MG63 (cell line): ENCODE measurements at regions not wholly inside any gene's neighbourhood (a gene's known extent, or its start where the extent isn't known, plus 50 kb on each side); places are given as distances from the start of the nearest gene placed in this dataset.

Experiments
- DNase-seq: peaks from one replicate; pipeline ENCODE4 v3.0.0-alpha.2; 2020
- H3K27me3 ChIP-seq: fragments of 250-450 bp; sonication (Bioruptor Pico); 2 replicates; pipeline ENCODE4 v1.5.1; 2020; ENCODE audit warnings: mild to moderate bottlenecking, moderate library complexity
- H3K36me3 ChIP-seq: fragments of 250-450 bp; sonication (Bioruptor Pico); 2 replicates; pipeline ENCODE4 v1.5.1; 2020; ENCODE audit warnings: mild to moderate bottlenecking, moderate library complexity
- H3K4me3 ChIP-seq: fragments of 250-450 bp; sonication (Bioruptor Pico); 2 replicates; pipeline ENCODE4 v1.5.1; 2020; ENCODE audit warnings: mild to moderate bottlenecking, moderate library complexity
- H3K9me3 ChIP-seq: fragments of 250-450 bp; sonication (Bioruptor Pico); 2 replicates; pipeline ENCODE4 v1.5.1; 2020; ENCODE audit warnings: mild to moderate bottlenecking, moderate library complexity

GRCh38 chr2:118242216-118242615 is 153.9 kb downstream of the INSIG2 start:
- Histone ChIP-seq H3K36me3 (no peaks in the 10 kb centered on the region), H3K4me3 (no peak overlapping the region), H3K27me3 (no peaks in the 10 kb centered on the region), H3K9me3 (no peaks in the 10 kb centered on the region)
- peak; percentile 24 for DNase-seq

GRCh38 chr2:118241128-118241527 is 152.9 kb downstream of the INSIG2 start:
- DNase-seq: no peak
- Histone ChIP-seq H3K36me3 (no peaks in the 10 kb centered on the region), H3K9me3 (no peaks in the 10 kb centered on the region), H3K4me3 (no peak overlapping the region), H3K27me3 (no peaks in the 10 kb centered on the region)

- no peak for DNase-seq
- no peaks in the 10 kb centered on the region for H3K36me3 ChIP-seq
These were observed 152.0 kb downstream of the INSIG2 start for GRCh38 chr2:118240276-118240675.

GRCh38 chr2:118239284-118239683 is 151.0 kb downstream of the INSIG2 start:
- no peaks in the 10 kb centered on the region for H3K9me3 ChIP-seq
- H3K36me3 ChIP-seq: no peaks in the 10 kb centered on the region
- DNase-seq: no peak
- H3K27me3 ChIP-seq: no peaks in the 10 kb centered on the region
- no peak overlapping the region for H3K4me3 ChIP-seq

More at GRCh38 chr2:118240276-118240675, 152.0 kb downstream of the INSIG2 start:
- H3K4me3 ChIP-seq: no peak overlapping the region
- H3K27me3 ChIP-seq: no peaks in the 10 kb centered on the region
- H3K9me3 ChIP-seq: no peaks in the 10 kb centered on the region

DNA sequence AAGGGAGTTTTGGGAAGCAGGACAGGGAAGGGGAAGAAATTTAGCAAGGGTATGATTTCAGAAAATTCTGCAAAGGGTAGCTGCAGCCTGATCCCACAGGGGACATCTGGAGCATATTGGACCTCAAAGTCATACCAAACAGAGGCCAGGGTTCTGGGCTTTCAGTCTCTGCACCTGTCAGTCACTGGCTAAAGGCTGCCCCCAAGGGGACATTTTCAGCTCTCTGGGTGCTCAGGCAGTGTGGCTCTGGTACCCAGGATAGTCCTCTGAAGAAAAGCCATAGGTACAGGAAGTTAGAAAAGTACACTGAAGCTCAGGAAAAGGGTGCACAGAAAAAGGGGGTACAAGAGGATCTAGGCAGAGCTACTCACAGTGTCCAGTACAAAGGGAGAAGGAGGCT is 149.2 kb downstream of the INSIG2 start:
- no peaks in the 10 kb centered on the region for H3K9me3 ChIP-seq
- no peak for DNase-seq
- no peaks in the 10 kb centered on the region for H3K36me3 ChIP-seq
- H3K27me3 ChIP-seq: no peaks in the 10 kb centered on the region
- H3K4me3 ChIP-seq: no peak overlapping the region

DNA sequence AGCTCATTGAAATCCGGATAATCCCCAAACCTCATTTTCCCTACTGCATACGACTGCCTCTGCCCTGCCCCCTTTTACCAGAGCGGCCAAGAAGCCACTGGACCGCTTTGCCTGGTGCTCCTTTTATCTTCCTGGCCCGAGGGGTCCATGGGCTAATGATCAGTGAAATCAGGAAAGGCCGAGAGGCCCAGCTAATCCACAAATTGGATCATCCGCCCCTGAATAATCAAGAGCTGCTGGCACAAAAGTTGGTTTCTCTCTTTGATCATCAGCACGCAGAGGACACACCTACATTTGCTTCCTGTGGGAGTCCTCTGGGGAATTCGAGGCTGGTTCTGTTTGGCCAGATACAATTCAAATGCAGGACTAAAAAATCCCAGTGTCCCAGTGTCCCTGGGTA is 144.5 kb downstream of the INSIG2 start:
- Histone ChIP-seq H3K36me3 (no peaks in the 10 kb centered on the region), H3K4me3 (no peak overlapping the region), H3K27me3 (no peaks in the 10 kb centered on the region), H3K9me3 (no peaks in the 10 kb centered on the region)
- DNase-seq: no peak

GRCh38 chr2:118232391-118232790 is 144.1 kb downstream of the INSIG2 start:
- no peaks in the 10 kb centered on the region for H3K36me3 ChIP-seq

GRCh38 chr2:118231759-118232158 is 143.5 kb downstream of the INSIG2 start:
- Histone ChIP-seq H3K36me3 (no peaks in the 10 kb centered on the region), H3K4me3 (no peak overlapping the region), H3K9me3 (no peaks in the 10 kb centered on the region), H3K27me3 (no peaks in the 10 kb centered on the region)
- no peak for DNase-seq

More at GRCh38 chr2:118232391-118232790, 144.1 kb downstream of the INSIG2 start:
- Histone ChIP-seq H3K9me3 (no peaks in the 10 kb centered on the region), H3K27me3 (no peaks in the 10 kb centered on the region), H3K4me3 (no peak overlapping the region)
- DNase-seq: no peak

GRCh38 chr2:118227698-118228508 is 139.6 kb downstream of the INSIG2 start:
- Histone ChIP-seq H3K27me3 (no peaks in the 10 kb centered on the region), H3K9me3 (no peaks in the 10 kb centered on the region), H3K36me3 (no peaks in the 10 kb centered on the region), H3K4me3 (no peak overlapping the region)
- DNase-seq: no peak

DNA sequence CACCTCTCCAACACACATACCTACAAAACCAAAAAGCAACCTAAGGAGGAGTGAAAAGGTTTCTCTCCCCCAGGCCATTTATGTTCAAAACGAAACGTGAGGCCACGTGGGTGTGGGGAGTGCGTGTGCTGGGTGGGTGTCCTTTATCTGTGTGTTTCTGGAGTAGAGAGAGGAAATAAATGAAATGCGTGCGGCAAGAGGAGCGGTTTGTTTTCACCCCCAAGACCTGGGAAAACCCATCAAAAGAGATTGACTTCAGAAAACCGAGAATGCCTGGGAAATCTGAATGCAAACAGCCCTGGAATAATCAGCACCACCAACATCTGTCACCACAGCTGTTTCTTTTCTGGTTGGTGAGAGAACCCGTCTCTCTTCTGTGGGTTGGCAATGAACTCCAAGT is 137.4 kb downstream of the INSIG2 start:
- no peaks in the 10 kb centered on the region for H3K9me3 ChIP-seq
- no peaks in the 10 kb centered on the region for H3K36me3 ChIP-seq
- H3K27me3 ChIP-seq: no peaks in the 10 kb centered on the region
- no peak for DNase-seq
- H3K4me3 ChIP-seq: no peak overlapping the region

DNA sequence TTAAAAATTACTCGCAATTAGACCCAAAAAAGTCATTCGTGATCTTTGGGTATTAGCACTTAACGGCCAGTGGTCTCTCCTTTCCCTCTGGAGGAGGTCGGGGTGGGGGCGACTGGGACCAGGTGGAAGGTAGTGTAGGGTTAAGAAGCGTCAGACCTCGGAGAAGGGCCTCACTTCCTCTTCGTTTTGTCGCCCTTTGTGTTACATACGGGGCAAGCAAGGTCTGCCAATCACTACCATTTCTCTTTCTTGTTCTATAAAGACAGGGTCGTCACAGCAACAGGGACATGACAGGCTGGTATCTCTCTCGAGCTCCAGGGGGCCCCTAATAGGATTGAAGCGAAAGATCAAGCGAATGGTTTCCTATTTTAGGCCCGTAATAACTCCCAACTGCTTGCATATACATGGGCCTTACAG is 136.6 kb downstream of the INSIG2 start:
- H3K36me3 ChIP-seq: no peaks in the 10 kb centered on the region
- H3K4me3 ChIP-seq: no peak overlapping the region; the same call in 1 of the 2 replicates
- DNase-seq: no peak
- H3K9me3 ChIP-seq: no peaks in the 10 kb centered on the region
- H3K27me3 ChIP-seq: no peaks in the 10 kb centered on the region

DNA sequence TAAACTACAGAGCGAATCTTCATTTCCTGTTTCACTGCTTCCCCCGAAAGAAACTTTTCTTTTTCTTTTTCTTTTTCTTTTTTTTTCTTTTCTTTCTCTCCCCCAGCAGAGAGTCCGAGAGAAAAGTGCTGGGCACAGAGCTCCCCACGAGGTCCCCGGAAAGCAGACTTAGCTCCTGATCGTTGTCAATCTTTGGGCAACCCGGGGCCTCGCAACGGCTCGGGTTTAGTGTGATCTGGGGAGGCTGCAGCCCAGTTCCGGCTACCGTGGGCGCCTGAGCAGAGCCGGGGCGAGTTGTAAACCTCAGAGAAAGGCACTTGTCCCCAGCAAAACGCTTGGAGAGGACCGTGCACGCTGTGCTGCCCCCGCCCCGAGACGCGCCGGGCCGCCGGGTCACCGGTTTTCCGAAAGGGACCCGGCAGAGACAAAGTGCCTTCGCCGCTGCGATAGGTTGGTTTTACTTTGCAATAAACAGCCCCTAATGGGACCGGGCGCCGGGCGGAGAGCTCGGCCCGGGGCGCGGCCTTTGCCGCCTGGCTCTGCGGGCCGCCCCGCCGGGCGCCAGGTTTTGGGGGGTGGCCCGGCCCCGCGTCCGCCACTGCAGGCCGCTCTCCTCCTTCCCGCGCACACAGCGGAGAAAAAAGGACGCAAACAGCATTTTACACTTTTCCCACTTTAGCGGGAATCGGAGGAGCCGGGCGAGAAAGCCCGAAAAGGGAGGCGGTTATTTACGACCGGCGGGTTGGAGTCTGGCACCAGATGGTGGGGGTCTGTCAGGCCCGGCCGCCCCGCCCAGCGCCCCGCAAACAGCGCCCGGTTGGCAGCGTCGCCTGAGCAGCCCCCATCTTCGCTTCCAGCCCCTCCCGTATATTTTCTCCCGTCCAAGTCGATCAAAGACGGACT is 136.0 kb downstream of the INSIG2 start:
- DNase-seq: peak; percentile 50
- Histone ChIP-seq H3K4me3 (peak overlapping the region; percentile 47), H3K36me3 (no peaks in the 10 kb centered on the region), H3K9me3 (no peaks in the 10 kb centered on the region), H3K27me3 (no peaks in the 10 kb centered on the region)

DNA sequence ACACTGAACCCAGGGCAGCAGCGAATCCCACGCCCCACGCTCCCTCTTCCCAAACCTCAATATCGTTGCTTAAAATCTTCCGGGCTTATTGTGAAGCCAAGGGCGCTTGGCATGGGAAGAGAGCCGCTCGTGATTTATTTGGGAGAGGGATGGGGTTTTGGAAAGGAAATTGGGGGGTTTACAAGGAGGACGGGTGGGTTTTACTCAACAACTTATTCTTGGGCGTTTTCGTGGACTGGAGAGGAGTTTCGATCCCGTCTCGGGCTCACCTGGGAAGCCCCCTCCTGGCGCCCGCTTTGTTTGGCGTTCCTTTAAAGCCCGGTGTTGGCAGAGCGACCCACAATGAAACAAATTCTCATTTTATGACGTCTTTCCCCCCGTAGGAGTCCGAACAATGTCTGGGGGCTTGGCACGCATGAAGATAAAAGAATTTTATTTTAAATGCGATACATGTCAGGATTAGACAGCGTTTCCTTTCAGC is 135.3 kb downstream of the INSIG2 start:
- Histone ChIP-seq H3K36me3 (no peaks in the 10 kb centered on the region), H3K4me3 (peak overlapping the region; percentile 47), H3K27me3 (no peaks in the 10 kb centered on the region), H3K9me3 (no peaks in the 10 kb centered on the region)
- peak; percentile 20 for DNase-seq

GRCh38 chr2:118222672-118223421 is 134.6 kb downstream of the INSIG2 start:
- DNase-seq: no peak
- Histone ChIP-seq H3K36me3 (no peaks in the 10 kb centered on the region), H3K9me3 (no peaks in the 10 kb centered on the region), H3K4me3 (peak overlapping the region; percentile 47), H3K27me3 (no peaks in the 10 kb centered on the region)

GRCh38 chr2:118222273-118222594 is 134.0 kb downstream of the INSIG2 start:
- no peaks in the 10 kb centered on the region for H3K9me3 ChIP-seq
- no peaks in the 10 kb centered on the region for H3K27me3 ChIP-seq
- H3K36me3 ChIP-seq: no peaks in the 10 kb centered on the region
- no peak overlapping the region for H3K4me3 ChIP-seq
- no peak for DNase-seq

GRCh38 chr2:118221536-118222272 is 133.4 kb downstream of the INSIG2 start:
- Histone ChIP-seq H3K27me3 (no peaks in the 10 kb centered on the region), H3K36me3 (no peaks in the 10 kb centered on the region), H3K4me3 (no peak overlapping the region), H3K9me3 (no peaks in the 10 kb centered on the region)
- peak; percentile 33 for DNase-seq
